ENCODE measurements at regions not wholly inside any gene's neighbourhood (a gene's known extent, or its start where the extent isn't known, plus 50 kb on each side); places are given as distances from the start of the nearest gene placed in this dataset.
A peak's percentile ranks its signal among the peaks of the same experiment; 100 is the strongest.

DNA sequence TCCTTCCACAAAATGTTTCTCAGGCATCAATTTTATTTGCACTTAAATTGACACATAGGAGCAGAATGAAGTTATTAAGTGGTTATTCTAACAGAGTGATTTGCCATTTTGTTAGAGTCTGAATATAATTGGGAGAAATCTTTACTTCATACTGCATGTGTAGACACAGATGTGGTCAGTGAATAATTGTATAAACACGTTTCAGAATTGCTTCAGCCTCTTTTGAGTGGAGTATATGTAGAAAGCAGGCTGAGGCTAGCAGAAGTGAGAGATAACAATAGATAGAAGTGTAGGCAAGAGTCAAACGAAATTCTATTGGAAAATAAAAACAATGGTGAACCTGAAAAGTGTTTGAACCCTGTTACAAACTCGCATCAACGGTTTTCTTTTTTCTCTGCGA is 270.7 kb downstream of the TMEM167A start:
- no peak for DNase-seq (ENCODE audit: low spot score)

DNA sequence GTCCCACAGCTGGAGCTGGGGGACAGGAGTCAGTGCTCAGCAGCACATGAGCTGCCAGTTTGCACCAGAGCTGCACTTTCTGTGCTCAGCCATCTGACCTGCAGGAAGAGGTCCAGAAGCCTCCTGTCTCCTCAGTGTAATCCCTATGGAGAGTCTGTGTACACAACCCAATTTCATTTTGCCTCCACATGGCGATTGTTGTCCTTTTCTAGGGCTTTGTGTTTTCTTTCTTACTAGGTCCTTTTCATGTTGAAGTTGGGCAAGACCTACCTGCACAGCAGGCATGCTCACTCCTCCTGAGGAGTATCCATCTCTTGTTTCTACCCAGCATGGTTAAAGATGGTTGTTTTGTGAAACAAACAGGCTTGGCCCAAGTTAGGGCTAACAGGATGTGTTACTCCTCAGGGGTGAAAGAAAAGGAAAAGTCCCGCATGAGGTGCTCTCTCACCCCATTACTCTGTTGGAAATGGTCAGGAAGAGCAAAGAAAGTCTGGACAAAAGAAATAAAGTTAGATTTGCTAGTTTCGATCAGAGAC is 273.0 kb downstream of the TMEM167A start:
- no peak for DNase-seq (ENCODE audit: low spot score)

DNA sequence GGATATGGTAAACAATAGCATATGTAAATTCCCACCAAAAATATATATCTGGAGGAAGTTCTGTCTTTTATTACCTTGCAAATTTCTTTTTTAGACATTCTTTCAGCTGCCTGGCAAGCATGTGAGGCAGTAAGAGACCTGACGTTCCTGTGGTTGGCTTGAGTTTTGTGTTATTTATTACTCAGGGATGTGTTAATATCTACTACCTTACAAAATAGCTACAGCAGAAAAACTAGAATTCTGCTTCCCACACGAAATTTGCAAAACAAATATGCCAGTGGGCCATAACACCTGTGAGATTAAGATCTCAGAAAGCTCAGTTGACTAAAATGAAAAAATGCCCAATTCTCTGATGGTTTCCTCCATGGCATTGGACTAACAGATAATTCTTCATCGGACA is 274.2 kb downstream of the TMEM167A start:
- no peak for DNase-seq (ENCODE audit: low spot score)

DNA sequence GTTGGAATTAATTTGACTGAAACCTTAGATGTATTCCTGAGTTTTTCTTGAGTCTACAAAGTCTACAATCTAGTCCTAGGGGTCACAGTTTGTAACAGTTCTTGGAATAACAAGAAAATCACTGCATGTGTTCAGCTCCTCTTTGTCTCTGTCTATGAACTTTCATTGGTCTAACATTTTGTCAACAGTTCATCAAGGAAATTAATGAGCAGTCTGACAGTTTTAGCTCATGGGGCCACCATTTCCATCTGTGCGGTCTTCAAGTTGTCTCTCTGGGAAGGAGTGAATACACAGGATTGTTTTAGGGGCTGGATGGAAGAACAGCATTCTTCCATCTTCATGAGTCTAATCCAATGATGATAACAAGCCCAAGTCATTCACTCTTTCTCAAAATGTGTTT is 276.4 kb downstream of the TMEM167A start:
- DNase-seq (ENCODE audit: low spot score) = no peak

DNA sequence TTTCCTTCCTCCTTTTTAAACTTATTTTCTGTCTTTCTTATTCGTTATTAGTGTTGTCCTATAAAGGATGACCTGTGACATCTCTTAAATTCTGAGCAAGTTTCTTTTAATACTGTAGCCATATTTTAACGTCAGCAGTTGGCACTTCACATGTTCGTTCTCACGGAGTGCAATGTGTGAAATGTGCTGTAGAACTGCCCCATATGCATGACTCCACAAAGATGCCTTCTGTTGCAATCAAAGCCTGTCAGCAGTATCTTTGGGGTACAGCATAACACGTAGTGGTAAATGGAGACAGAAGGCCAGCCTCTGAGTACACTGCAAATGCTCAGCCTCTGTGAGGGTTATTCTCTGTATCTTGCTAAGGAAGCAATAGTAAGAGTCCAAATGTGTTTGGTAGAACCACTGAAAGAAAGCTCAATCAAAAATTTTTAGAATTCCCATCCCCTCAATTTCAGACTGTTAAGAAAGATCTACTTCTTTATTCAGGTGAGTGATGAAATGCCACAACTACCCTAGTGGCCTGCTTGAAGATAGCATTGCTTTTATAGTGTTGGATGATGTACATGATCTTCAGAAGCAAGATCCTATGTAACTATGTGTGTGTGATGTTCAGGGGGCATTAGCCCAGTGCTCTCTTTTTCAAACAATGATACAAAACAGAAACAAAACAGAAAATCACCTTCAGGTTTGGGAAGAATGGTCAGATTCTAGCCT is 277.7 kb downstream of the TMEM167A start:
- DNase-seq (ENCODE audit: low spot score) = no peak

DNA sequence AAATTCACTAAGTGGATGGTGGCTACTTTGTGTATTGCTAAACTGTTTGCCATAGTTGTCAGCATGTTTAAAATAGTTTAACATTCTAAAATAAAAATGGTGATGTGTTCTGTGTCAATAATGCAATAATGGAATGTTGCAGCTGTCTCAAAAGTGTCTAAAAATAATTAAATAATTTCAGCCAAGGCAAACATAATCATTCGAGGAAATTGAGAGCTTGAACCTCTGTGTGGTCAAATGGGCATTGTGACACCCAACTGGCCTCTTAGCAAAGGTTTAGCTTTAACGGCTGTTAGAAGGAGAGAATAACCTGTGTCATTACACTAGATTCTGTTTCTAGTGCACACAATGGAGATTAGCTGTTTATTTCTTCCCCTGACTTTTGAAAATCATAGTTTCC is 278.5 kb downstream of the TMEM167A start:
- DNase-seq (ENCODE audit: low spot score) = no peak

DNA sequence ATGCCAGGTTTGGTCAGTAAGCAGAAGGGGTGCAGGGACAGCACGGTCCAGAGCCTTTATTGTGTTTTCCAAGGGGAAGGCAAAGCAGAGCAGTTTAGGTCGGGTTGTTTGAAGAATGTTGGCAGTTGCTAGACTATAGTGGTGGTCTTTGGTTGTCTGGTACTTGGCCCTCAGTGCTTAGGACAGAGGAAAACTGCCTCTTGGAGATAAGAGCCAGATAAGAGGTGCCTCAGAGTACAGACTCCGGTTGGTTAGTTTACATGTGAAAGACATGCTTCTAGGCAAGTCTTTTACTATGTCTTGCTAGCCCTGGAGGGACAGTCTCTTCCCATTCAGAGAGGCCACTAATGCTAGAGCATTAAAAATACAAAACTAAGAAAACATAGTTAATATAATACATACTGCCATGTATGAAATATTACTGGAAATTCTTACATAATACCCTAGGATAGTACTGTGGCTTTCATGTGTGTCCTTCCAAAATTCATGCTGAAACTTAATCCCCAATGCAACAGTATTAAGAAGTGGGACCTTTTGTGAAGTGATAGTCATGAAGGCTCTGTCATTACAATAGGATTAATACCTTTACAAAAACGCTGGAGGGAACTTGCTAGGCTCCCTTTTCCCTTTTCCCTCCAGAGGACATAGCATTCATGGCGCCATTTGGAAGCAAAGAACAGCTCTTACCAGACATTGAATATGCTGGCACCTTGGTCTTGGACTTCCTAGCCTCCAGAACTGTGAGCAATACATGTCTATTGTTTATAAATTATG is 280.4 kb downstream of the TMEM167A start:
- no peak for DNase-seq (ENCODE audit: low spot score)

DNA sequence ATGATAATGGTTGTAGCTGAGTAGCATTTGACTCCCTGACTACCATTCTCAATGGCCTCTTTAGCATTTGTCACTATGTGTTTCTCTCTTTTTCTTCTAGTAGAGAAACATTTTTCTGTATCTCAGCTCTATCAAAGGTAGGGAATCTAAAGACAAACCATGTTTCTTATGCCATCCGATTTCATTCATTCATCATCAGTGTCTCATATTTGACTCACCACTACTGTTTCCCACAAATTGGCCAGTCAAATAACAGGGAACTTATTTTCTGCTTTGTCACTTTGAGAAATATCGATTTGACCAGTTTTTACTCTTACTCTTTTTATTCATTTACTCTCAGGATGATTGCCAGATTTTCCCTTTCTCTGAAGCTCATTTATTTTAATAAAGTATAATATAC is 282.3 kb downstream of the TMEM167A start:
- DNase-seq (ENCODE audit: low spot score) = no peak

DNA sequence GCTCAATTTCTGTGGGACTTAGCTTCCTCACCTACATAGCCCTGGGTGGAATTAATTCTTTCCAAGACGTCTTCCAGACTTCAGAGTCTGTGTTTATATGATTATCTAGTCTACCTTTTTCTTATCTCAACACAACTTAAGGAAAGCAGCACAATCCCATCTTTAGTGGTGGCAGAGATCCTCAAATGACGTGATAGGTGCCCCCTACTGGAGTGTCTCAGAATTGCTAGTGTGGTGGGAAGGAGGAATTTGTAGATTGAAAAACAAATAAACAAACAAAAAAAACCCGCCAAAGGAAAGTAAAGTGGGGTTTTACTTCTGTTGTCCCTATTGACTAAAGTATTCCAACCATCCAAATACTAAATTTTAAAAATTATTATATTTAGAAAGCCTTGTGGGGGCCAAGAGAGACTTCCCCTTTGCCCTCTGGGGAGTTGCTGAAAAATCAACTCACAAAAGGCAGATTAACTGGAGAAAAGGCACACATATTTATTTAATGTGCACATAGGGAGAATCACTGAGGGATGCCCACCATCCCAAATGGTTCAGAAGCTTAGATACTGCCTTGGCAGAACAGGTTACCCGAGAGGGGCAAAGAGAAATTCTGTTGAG is 283.3 kb downstream of the TMEM167A start:
- peak; percentile 28 for DNase-seq (ENCODE audit: low spot score)

DNA sequence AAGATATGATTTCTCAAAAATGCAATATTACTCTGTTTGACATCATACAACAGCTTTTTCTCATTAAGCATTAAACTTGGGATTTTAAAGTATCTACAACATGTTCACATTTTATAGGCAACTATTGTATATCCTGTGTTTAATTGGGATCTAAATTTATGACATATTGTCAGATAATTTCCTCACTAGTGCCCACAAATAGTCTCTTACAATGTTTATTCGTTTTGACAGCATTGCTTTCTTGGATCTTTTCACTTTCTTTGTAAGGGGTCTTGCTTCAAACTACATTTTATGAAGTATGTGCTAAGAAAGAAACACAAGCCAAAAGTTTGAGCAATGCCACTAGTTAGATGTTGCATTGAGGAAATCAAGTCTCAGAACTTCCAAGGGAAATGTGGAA is 285.1 kb downstream of the TMEM167A start:
- no peak for DNase-seq (ENCODE audit: low spot score)

DNA sequence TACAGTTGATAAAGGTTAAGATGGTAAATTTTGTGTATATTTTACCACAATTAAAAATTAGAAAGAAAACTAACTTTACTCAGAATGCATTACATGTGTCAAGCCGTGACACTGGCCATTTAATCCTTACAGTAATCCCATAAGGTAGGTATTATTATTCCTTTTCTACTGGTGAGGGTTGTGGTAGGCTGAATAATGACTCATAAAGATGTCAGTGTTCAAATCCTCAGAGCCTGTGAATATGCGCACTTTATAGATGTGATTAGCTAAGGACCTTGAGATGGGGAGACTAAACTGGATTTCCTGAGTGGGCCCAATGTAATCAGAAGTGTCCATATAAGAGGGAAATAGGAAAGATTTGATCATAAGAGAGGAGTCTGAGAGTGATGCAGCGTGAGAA is 288.1 kb downstream of the TMEM167A start:
- no peak for DNase-seq (ENCODE audit: low spot score)

DNA sequence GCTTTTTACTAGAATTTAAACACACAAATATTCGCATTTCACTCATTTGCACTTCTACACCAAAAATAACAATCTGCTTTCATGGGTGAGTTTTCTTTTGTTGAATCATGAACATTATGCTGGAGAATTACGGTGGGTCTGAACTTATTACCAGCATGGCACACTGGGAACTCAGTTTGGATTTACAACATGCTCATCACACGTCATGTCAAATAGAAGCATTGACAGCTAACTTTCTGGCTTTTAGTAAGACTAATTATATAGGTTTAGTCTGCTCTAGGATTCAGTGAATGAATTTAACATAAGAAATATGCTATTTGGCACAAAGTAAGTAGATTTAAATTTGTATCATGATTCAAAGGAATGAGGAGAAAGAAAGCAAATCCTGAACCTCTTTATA is 290.4 kb downstream of the TMEM167A start:
- DNase-seq (ENCODE audit: low spot score) = no peak

DNA sequence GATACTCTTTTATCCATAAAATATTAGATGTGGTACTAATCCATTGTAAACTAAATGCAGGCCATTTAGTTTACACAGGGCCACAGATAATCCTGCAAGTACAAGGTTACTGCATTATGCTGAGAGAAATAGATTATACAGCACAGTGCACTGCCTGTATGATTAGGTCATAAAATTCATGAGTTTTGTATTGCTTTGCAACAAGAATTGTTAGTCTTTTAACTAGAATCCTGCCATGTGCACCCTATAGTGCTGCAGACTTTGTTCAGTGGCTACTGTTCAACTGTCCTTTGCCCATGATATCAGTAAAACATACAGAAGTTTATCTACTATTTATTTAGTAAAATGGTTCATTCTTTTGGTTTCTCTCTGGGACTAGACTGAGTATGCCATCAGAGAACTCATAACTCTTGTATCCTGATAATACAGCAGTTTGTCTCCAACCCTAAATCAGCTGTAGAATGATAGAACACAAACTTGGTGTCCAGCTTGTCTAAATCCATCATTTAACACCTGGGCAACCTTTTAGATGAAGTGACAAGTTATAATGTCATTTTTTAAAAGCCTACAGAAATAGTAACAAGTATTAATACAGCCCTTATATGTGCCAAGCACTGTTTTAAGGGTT is 291.2 kb downstream of the TMEM167A start:
- DNase-seq (ENCODE audit: low spot score) = no peak

DNA sequence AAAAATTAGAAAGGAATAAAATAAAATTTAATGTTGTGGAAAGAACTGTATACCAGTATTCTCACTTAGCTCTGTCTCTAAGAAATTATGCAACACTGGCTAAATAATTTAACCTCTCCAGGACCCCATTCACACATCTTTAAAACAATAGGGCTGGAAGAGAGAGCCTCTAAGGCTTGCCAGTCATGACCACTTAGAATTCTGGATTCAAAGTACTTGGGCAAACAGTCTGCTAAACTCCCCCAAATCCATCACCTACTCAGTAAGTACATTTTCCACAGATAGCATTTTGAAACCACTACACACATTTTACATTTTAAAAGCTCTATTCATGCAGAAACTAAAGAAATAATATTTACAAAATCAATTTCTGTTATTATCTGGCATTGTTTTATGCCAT is 291.7 kb downstream of the TMEM167A start:
- DNase-seq (ENCODE audit: low spot score) = no peak

DNA sequence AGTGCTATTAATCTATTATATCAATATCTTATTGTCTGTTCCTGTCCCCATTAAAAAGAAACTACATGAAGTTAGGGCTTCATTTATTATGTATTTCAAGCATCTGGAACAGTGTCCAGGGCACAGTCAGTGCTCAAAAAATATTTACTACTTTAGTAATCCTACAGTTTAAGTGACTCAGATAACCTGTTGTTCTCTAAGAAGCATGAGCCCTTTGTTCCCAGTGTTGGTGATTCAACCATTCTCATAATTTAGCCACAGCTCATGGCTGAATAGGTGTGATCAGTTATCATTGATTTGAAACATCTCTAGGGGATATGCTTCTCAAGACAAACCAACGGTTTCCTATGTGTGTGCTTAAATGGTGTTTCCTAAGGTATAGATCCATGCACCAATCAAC is 292.7 kb downstream of the TMEM167A start:
- no peak for DNase-seq (ENCODE audit: low spot score)

DNA sequence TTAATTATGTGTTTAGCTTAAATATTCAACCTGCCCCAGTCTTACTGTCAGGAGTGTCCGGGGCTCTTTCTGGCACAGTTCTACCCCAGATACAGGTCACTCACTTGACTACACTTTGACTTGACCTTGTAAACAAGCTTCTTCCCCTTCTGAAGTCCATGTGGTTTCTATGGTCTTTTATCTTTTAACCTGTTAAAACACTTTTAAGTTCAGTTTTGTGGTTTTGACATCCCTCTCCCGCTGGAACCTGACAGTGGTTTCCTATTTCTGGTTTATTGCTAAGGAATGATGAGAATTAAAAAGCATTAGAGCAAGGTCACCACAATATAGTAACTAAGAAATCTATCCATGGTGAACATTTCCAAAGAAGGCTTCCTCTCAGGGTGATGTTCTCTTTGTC is 300.1 kb downstream of the TMEM167A start:
- DNase-seq (ENCODE audit: low spot score) = no peak

DNA sequence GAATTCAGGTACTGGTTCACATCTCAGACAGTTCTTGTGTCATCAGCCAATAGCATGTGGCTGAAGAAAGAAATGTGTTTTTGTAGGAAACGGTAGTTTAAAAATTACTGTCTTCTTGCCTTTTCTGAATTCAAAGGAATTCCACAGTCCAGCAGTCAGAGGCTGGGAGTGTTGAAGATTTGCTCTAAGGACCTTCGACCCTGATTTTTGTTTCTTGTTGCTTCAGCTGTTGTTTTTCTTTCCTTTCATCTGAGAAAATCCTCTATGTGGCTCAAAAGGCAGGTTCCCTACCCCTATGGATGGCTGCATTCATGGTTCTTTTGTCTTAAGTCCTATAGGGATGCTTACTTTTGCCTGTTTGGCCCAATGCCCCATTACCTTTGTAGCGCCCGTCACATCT is 304.9 kb downstream of the TMEM167A start:
- DNase-seq (ENCODE audit: low spot score) = no peak

DNA sequence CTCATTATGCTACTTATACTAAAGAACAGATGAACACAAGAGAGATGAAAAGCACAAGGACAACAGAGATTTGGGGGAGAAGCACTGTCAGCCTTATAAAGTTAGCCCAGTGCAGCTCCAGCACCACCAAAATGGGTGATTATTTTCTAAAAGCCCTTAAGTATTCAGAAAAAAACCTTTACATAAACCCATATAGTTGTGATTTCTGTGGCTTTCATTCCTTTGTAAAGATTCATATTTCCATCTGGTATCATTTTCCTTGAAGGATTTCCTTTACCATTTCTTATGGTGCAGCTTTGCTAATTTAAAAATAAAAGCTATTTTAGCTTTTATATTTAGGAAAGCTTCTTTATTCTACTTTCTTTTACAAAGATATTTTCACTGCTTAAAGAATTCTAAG is 311.0 kb downstream of the TMEM167A start:
- DNase-seq (ENCODE audit: low spot score) = no peak

DNA sequence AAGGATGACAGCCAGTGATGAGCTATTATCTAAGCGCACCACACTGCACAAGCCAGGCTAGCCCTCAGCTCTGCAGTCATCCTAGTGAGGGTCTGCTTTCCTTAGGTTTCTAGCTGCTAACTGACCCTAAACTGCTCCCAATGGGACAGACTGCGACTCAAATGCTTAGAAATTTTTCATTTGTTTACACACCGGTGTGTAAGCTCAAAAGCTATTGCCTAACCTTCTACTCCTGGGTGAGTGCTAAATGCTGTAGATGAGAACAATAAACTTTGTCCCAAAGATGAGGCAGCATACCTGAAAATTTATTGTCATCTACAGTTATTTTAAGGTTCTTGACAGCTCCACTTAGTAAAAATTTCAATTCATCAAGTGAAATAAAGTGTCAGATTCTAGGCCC is 311.4 kb downstream of the TMEM167A start:
- DNase-seq (ENCODE audit: low spot score) = no peak

DNA sequence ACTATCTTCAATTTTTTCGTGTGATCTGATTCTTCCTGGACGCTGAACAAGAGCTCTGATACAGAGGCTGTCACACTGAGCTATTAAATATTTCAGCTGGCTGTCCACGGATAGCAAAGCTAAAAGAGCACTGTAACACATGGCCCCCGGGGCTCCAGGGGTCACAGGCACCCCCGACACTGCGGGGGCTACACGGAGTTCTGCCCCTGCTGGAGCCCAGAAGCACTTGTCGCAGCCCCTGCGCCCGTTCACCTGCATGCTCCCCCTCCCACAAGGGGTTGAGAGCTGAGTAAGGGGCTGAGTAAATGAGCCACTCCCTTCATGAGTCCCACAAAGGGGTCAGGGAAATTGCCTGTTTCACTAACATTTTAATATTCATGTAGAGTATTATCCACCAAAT is 316.3 kb downstream of the TMEM167A start:
- DNase-seq (ENCODE audit: low spot score) = no peak

DNA sequence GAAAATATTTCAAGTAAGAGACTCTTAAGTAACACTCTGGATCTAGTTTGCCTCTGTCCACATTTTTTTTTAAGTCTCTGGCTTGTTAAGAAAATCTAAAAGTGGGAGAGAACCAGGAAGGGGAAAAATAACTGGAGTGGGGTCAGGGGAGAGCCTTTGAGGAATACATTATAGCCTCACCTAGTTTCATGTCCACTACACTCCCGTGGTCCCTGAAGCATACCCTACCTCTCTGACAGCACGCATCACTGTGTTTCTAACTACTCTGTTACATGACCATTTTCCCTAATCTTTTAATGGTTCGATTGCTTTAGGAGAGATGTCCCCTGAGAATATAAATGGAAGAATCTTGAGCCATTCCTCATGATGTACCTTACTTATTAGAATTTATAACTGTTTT is 318.3 kb downstream of the TMEM167A start:
- DNase-seq (ENCODE audit: low spot score) = no peak

DNA sequence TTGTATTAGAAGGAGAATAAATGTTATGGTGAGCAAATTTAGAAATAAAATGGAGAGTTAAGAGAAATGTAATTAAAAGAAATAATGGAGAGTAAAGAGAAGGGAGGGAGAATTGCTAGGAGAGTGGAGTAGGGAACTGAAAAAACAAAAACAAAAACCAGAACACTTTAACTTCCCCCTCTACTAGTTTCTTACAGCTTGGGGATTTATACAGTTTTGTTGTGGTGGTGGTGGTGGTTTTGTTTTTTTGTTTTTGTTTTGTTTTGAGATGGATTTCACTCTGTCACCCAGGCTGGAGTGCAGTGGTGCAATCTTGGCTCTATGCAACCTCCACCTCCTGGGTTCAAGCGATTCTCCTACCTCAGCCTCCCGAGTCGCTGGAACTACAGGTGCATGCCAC is 322.4 kb downstream of the TMEM167A start:
- DNase-seq (ENCODE audit: low spot score) = no peak

Measured in globus pallidus (tissue), 1 donor.